K562 (cell line): ENCODE measurements at regions not wholly inside any gene's neighbourhood (a gene's known extent, or its start where the extent isn't known, plus 50 kb on each side); places are given as distances from the start of the nearest gene placed in this dataset.

Experiments used
- GATA2 ChIP-seq: sonication (generic); formaldehyde crosslinking; IDR thresholded peaks from 2 replicates; pipeline ENCODE4 v1.4.0; 2020; ENCODE audit warnings: mild to moderate bottlenecking, missing genetic modification reagents
- HDAC2 ChIP-seq: fragments of 450-650 bp; IDR thresholded peaks from 2 replicates; pipeline ENCODE4 v1.6.1; 2016; ENCODE audit warnings: mild to moderate bottlenecking
- HDAC3 ChIP-seq: fragments of 450-650 bp; IDR thresholded peaks from 2 replicates; pipeline ENCODE4 v1.6.1; 2018; ENCODE audit warnings: borderline replicate concordance, mild to moderate bottlenecking, moderate library complexity; ENCODE audit not compliant: partially characterized antibody
- IFI16 ChIP-seq: fragments of 250-450 bp; sonication (Bioruptor Pico); IDR thresholded peaks from 2 replicates; pipeline ENCODE4 v2.1.2; 2022; ENCODE audit warnings: mild to moderate bottlenecking, inconsistent platforms
- LARP7 ChIP-seq: fragments of 450-650 bp; IDR thresholded peaks from 2 replicates; pipeline ENCODE4 v1.6.1; 2016
- MEIS2 ChIP-seq: fragments of 450-650 bp; IDR thresholded peaks from 2 replicates; pipeline ENCODE4 v1.6.1; 2014; ENCODE audit warnings: mild to moderate bottlenecking; ENCODE audit not compliant: partially characterized antibody
- NELFE ChIP-seq: IDR thresholded peaks from 2 replicates; pipeline ENCODE4 v1.6.1; 2011; ENCODE audit warnings: mild to moderate bottlenecking; ENCODE audit not compliant: insufficient read depth, insufficient read length
- PCBP1 ChIP-seq: fragments of 200-400 bp; formaldehyde crosslinking; IDR thresholded peaks from 2 replicates; pipeline ENCODE4 v1.6.1; 2018; ENCODE audit warnings: mild to moderate bottlenecking, low read depth, low read length; ENCODE audit not compliant: poor library complexity, severe bottlenecking
- RBM22 ChIP-seq: fragments of 200-400 bp; formaldehyde crosslinking; IDR thresholded peaks from 2 replicates; pipeline ENCODE4 v1.6.1; 2018; ENCODE audit warnings: low read length, low read depth; ENCODE audit not compliant: poor library complexity, severe bottlenecking
- SRSF9 ChIP-seq: fragments of 200-400 bp; formaldehyde crosslinking; IDR thresholded peaks from 2 replicates; pipeline ENCODE4 v1.6.1; 2017; ENCODE audit warnings: low read depth, low read length, borderline replicate concordance
- STAT5A ChIP-seq: IDR thresholded peaks from 2 replicates; pipeline ENCODE4 v1.6.1; 2012; ENCODE audit warnings: low read length, inconsistent platforms, borderline replicate concordance
- ZBED1 ChIP-seq: IDR thresholded peaks from 2 replicates; pipeline ENCODE4 v1.6.1; 2014
- ZFP91 ChIP-seq: sonication (generic); formaldehyde crosslinking; IDR thresholded peaks from 2 replicates; pipeline ENCODE4 v1.8.0; 2022; ENCODE audit warnings: mild to moderate bottlenecking, missing genetic modification reagents
- ZNF184 ChIP-seq: sonication (generic); formaldehyde crosslinking; IDR thresholded peaks from 2 replicates; pipeline ENCODE4 v1.5.0; 2020; ENCODE audit warnings: missing genetic modification reagents
- ZNF280A ChIP-seq: fragments of 450-650 bp; IDR thresholded peaks from 2 replicates; pipeline ENCODE4 v1.6.1; 2018; ENCODE audit warnings: mild to moderate bottlenecking, low read depth; ENCODE audit not compliant: partially characterized antibody
- TF ChIP-seq, protein P1 (sequence below): fragments of 200-600 bp; sonication (generic); IDR thresholded peaks from one replicate; pipeline ENCODE4 v1.6.1; 2012; ENCODE audit warnings: mild to moderate bottlenecking, low read depth, low read length, inconsistent platforms

DNA sequence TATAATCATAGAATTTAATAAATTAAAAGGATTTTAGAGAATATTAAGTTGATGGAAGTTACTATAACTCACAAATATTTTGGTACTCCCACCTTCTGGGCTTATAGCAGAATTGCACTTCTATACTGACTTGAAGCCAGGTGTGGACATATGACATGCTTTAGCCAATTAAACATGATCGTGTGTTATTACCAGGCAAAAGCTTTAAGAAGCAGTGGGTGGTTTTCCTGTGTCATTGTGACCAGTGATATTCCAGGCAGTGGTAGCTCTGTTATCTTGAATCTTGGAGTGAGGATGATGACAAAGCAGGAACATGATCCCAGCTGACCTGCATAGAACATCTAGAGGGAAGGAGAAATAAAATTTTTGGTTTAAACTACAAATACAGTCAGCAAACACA, 370.9 kb upstream of the ZEB2 start (continued):
- TF ChIP-seq PCBP1 = no peak
- no peak for TF ChIP-seq LARP7
- no peak for TF ChIP-seq RBM22
- no peak for TF ChIP-seq NELFE
- TF ChIP-seq HDAC2 = peak; percentile 72
- no peak for TF ChIP-seq ZBED1
- TF ChIP-seq ZNF280A = no peak
- TF ChIP-seq HDAC3 = no peak
- TF ChIP-seq ZFP91 (CRISPR knock-in tag) = no peak
- no peak for TF ChIP-seq STAT5A
- TF ChIP-seq MEIS2 = no peak
- TF ChIP-seq SRSF9 = no peak
- TF ChIP-seq, protein P1, sequence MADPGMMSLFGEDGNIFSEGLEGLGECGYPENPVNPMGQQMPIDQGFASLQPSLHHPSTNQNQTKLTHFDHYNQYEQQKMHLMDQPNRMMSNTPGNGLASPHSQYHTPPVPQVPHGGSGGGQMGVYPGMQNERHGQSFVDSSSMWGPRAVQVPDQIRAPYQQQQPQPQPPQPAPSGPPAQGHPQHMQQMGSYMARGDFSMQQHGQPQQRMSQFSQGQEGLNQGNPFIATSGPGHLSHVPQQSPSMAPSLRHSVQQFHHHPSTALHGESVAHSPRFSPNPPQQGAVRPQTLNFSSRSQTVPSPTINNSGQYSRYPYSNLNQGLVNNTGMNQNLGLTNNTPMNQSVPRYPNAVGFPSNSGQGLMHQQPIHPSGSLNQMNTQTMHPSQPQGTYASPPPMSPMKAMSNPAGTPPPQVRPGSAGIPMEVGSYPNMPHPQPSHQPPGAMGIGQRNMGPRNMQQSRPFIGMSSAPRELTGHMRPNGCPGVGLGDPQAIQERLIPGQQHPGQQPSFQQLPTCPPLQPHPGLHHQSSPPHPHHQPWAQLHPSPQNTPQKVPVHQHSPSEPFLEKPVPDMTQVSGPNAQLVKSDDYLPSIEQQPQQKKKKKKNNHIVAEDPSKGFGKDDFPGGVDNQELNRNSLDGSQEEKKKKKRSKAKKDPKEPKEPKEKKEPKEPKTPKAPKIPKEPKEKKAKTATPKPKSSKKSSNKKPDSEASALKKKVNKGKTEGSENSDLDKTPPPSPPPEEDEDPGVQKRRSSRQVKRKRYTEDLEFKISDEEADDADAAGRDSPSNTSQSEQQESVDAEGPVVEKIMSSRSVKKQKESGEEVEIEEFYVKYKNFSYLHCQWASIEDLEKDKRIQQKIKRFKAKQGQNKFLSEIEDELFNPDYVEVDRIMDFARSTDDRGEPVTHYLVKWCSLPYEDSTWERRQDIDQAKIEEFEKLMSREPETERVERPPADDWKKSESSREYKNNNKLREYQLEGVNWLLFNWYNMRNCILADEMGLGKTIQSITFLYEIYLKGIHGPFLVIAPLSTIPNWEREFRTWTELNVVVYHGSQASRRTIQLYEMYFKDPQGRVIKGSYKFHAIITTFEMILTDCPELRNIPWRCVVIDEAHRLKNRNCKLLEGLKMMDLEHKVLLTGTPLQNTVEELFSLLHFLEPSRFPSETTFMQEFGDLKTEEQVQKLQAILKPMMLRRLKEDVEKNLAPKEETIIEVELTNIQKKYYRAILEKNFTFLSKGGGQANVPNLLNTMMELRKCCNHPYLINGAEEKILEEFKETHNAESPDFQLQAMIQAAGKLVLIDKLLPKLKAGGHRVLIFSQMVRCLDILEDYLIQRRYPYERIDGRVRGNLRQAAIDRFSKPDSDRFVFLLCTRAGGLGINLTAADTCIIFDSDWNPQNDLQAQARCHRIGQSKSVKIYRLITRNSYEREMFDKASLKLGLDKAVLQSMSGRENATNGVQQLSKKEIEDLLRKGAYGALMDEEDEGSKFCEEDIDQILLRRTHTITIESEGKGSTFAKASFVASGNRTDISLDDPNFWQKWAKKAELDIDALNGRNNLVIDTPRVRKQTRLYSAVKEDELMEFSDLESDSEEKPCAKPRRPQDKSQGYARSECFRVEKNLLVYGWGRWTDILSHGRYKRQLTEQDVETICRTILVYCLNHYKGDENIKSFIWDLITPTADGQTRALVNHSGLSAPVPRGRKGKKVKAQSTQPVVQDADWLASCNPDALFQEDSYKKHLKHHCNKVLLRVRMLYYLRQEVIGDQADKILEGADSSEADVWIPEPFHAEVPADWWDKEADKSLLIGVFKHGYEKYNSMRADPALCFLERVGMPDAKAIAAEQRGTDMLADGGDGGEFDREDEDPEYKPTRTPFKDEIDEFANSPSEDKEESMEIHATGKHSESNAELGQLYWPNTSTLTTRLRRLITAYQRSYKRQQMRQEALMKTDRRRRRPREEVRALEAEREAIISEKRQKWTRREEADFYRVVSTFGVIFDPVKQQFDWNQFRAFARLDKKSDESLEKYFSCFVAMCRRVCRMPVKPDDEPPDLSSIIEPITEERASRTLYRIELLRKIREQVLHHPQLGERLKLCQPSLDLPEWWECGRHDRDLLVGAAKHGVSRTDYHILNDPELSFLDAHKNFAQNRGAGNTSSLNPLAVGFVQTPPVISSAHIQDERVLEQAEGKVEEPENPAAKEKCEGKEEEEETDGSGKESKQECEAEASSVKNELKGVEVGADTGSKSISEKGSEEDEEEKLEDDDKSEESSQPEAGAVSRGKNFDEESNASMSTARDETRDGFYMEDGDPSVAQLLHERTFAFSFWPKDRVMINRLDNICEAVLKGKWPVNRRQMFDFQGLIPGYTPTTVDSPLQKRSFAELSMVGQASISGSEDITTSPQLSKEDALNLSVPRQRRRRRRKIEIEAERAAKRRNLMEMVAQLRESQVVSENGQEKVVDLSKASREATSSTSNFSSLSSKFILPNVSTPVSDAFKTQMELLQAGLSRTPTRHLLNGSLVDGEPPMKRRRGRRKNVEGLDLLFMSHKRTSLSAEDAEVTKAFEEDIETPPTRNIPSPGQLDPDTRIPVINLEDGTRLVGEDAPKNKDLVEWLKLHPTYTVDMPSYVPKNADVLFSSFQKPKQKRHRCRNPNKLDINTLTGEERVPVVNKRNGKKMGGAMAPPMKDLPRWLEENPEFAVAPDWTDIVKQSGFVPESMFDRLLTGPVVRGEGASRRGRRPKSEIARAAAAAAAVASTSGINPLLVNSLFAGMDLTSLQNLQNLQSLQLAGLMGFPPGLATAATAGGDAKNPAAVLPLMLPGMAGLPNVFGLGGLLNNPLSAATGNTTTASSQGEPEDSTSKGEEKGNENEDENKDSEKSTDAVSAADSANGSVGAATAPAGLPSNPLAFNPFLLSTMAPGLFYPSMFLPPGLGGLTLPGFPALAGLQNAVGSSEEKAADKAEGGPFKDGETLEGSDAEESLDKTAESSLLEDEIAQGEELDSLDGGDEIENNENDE = no peak
- no peak for TF ChIP-seq IFI16 (CRISPR knock-in tag)
- peak; percentile 44; the same call in 1 of the 2 replicates for TF ChIP-seq GATA2
- TF ChIP-seq ZNF184 (CRISPR knock-in tag) = no peak
